Skeletal muscle cell (primary cell): ENCODE measurements at regions not wholly inside any gene's neighbourhood (a gene's known extent, or its start where the extent isn't known, plus 50 kb on each side); places are given as distances from the start of the nearest gene placed in this dataset.
"Not testable (repeated sequence)": the region's sequence is repeated elsewhere in the genome, so short reads cannot be mapped to it uniquely, and the experiment has no call there.

ENCODE experiments used
- DNase-seq: peaks from one replicate; pipeline ENCODE4 v3.0.0-alpha.2; 2010; ENCODE audit warnings: low read depth
- H3K4me3 ChIP-seq: 2 replicates; pipeline ENCODE4 v1.5.1; 2011; ENCODE audit warnings: low read depth, mild to moderate bottlenecking, control low read depth, low read length, moderate library complexity

DNA sequence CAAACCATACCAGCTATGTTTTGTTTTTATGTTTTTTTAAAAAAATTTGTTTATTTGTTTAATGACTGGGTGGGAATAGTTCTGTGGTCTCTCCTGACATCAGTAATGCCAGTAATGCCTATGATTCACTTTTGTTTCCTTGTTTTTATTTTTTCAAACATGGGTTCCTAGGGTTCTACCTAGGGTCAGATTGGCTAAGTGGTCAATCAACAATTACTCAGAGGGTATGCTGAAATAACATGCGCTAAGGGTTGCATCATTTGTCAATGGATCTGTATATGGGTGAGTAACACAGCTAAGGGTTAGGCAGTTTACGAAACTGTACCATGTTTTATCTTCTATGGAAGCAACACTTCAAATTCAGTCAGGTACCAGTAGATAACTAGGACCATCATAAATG is 583.8 kb upstream of the GJE1 start:
- DNase-seq = peak; percentile 52
- no peak overlapping the region for H3K4me3 ChIP-seq

DNA sequence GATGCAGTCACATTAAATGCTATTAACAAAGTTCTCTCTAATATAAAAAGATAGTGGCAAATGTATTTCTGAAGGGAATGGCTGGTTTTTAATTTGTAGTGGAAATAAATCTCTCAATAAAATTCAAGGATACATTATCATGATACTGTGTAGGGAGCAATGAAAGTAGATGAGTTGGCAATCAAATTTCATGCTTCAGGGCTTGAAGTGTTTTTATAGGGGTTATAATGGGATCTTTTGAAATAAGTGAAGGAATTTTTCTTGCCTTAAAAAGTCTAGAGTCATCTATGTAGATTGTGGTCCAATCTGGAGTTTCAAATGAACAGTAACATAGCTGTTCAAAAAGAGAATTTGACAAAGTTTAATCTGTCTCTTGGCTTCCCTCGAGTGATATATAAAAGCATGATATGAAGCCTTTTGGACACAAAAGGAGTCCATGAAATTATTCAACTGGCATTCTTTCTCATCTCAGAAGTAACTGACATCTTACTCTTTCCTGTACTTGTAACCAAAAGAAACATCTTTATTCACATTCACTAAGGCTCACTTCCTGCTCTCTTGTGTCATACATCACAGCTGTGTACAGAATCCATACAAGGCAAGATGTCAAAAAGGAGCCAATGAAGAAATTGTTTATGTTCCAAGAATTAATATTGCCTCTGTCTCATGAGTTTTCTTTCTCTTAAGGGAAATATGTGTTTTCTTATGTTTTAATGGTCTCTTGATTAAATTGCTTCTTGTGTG is 591.0 kb upstream of the GJE1 start:
- DNase-seq = no peak
- no peak overlapping the region for H3K4me3 ChIP-seq

DNA sequence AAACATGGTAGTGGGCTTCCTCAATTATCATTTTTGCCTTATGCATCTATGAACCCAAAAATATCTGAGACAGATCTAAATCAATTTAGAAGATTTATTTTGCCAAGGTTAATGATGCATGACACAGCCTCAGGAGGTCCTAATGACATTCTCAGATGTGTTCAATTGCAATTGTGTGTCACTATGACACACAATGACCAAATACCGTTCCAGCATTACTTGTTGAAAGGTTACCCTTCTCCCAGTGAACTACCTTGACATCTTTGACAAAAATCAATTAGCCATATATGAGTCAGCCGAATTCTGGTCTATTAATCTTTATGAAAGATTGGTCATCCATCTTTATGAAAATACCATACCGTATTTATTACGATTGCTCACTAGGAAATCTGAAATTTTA is 592.5 kb upstream of the GJE1 start:
- no peak for DNase-seq
- no peak overlapping the region for H3K4me3 ChIP-seq

DNA sequence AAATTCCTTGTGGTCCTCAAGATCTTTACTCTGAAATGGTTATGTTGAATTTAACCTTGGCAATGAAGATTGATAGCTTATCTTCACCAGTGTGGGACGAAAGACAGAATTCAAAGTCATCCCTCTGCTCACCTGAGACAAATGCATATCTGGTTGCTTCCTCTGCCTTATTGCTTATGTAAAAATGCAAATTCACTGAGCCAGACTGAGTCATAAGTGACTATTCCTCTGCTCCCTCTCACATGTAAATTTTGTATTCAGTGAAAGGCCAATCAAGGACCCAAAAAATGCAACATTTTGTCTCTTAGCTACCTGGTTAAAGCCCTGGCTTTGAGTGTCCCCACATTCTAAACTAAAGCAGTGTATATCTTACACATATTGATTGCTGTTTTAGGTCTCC is 593.1 kb upstream of the GJE1 start:
- H3K4me3 ChIP-seq = no peak overlapping the region

DNA sequence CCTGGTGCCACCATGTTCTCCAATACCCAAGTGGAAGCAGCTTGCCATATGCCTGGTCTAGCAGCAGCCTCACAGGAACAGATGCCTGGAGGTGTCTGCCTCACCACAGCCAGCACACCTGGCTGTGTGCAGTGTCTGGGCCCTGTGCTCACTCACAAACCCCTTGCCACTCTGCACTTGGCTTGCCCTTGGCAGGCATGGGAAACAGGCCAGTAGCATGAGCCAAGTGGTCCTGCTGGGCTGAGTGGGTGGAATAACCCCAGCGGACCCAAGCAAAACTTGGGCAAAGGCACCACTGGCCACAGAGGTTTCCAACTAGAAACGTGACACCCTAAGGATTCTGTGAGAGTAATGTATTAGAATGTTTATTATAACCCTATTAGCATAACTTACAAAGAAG is 600.5 kb upstream of the GJE1 start:
- DNase-seq = no peak
- H3K4me3 ChIP-seq = no peak overlapping the region

More for the DNA sequence above, 593.1 kb upstream of the GJE1 start:
- no peak for DNase-seq

DNA sequence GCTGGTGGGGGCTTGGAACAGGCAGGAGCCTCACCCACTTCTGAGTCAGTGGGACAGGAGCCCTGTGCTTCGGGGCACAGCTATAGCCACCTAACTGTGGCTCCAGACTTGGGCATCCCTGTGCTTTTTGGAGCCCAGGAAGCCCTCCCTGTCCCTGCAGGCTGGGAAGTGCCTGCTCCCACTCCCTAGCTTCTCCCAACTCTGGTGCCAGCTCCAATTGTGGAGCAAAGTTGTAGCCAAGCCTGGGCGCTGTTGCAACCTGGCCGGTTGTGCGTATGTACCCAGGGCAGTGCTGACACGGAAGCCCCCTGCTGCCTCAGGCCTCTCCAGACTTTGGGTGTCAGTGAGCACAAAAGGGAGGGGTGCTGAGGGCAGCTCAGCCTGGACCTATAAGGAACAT is 601.7 kb upstream of the GJE1 start:
- H3K4me3 ChIP-seq = no peak overlapping the region
- no peak for DNase-seq

- H3K4me3 ChIP-seq = no peak overlapping the region
- no peak for DNase-seq
Observed at GRCh38 chr6:141528596-141528995, 604.1 kb upstream of the GJE1 start.

DNA sequence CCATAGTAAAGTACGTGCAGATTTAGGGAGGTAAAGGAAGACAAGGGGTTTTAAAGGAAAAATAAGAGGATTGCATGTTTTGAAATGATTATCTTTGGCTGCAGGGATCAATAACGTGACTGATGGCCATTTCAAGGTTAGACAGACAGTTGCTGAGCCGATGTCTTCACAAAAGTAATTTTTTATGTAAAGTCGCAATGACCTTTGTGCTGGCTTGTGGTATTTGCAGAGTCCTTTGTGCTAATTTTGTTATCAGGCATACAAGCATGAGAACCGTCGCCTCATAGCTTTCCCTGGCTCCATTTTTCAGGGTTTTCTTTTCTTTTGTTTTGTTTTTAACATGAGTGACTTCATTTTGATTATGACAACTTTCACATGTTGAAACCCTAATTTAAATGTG is 605.7 kb upstream of the GJE1 start:
- no peak for DNase-seq
- H3K4me3 ChIP-seq = no peak overlapping the region

GRCh38 chr6:141521440-141521839 is 611.3 kb upstream of the GJE1 start:
- DNase-seq = no peak

DNA sequence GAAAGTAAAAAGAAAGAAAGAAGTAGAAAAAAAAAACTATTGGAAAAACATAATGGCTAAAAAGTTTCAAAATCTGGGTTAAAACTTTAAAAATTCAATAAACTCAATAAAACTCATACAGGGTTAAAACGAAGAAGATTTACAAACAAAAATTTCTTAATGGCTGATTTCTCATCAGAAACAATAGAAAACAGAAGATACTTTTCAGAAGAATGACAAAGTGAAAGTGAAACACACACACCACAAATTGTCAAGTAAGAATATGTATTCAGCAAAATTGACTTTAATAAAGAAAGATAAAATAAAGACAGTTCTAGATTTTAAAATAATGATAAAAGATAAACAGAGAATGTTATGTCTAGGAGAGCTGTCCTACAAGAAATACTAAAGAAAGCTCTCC is 618.9 kb upstream of the GJE1 start:
- no peak for DNase-seq

More at GRCh38 chr6:141521440-141521839, 611.3 kb upstream of the GJE1 start:
- H3K4me3 ChIP-seq = no peak overlapping the region

GRCh38 chr6:141510803-141511202 is 621.9 kb upstream of the GJE1 start:
- H3K4me3 ChIP-seq = no peak overlapping the region
- DNase-seq = no peak

More for the DNA sequence above, 618.9 kb upstream of the GJE1 start:
- no peak overlapping the region for H3K4me3 ChIP-seq

DNA sequence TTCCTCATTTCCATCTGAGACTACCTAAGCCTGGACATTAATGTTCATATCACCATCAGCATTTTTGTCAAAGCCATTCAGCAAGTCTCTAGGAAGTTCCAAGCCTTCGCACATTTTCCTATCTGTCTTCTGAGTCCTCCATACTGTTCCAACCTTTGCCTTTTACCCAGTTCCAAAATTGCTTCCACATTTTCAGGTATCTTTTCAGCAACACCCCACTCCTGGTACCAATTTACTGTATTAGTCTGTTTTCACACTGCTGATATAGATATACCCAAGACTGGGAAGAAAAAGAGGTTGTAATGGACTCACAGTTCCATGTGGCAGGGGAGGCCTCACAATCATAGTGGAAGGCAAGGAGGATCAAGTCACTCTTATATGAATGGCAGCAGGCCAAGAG is 626.7 kb upstream of the GJE1 start:
- H3K4me3 ChIP-seq, DNase-seq: not testable (repeated sequence)

GRCh38 chr6:141504318-141504717 is 628.4 kb upstream of the GJE1 start:
- not testable (repeated sequence) for DNase-seq, H3K4me3 ChIP-seq

DNA sequence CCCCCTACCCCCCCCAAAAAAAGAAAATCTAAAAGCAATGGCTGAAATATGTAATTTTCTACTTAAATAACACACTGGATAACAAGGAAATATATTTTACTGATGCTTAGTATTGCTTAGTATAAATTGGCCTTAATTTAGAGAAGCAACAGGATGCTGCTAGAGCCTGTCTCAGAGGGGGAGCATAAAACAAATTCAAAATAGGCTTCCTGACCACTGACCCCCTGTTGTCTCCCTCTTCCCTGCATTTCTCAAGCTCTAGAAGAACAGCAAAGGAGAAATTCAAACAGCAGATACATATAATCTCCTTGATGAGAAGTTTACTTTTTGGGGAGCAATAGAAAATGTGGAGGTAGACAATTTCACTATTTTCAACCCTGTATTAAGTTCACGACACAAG is 631.1 kb upstream of the GJE1 start:
- no peak overlapping the region for H3K4me3 ChIP-seq
- no peak for DNase-seq

DNA sequence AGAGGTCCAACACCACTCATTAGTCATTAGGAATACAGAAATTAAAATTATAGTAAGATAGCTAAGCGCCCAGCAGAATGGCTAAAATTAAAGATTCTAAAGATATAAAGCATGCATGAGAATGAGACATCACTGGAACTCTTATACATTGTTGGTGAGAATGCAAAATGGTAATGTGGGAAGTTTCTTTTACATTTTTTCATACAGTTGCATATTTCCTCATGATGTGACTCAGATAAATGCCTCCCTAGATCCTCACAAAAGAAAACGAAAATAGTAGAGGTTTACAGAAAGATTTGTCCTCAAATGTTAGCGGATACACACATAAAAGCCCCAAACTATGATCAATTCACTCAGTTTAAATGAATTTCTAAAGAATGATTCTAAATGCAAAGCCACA is 633.7 kb upstream of the GJE1 start:
- no peak for DNase-seq
- no peak overlapping the region for H3K4me3 ChIP-seq

DNA sequence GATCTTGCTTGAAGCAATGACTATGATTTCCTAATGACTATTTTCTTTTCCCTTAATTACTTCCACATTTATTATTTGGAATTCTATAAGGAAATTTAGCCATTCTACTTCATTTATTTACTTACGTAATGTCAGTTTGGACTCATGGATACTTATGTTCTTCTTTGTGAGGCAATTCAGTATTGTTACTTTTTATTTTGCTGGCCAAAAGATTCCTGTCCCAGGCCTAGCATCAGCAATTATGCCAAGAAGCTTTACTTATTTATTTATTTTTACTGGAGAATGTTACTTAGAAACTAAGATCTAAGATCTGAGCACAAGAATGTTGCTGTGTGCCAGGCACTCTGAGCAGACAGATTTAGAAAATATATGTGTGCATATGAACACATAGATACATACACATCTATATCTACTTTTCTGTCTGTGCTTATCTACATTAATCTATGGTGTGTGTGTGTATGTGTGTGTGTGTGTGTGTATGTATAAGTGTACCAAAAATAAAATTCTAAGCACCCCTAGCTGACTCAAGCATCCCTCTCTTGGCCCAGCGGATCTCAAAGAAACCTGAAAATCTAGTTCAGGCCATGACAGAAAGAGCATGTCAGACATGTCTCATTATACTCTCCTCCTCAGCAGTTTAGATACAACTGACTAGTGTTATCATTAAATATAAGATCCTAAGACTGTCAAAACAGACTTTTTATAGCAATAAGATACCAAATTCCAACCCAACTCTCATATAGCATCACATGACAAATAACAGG is 640.0 kb upstream of the GJE1 start:
- no peak for DNase-seq
- no peak overlapping the region for H3K4me3 ChIP-seq

- no peak for DNase-seq
- H3K4me3 ChIP-seq = no peak overlapping the region
Observed at GRCh38 chr6:141491684-141492083, 641.0 kb upstream of the GJE1 start.

GRCh38 chr6:141490982-141491381 is 641.7 kb upstream of the GJE1 start:
- no peak overlapping the region for H3K4me3 ChIP-seq
- no peak for DNase-seq

- H3K4me3 ChIP-seq = no peak overlapping the region
- peak; percentile 36 for DNase-seq
Observed at GRCh38 chr6:141488488-141488887, 644.2 kb upstream of the GJE1 start.

GRCh38 chr6:141486942-141487341 is 645.8 kb upstream of the GJE1 start:
- no peak for DNase-seq
- H3K4me3 ChIP-seq = no peak overlapping the region

- H3K4me3 ChIP-seq = no peak overlapping the region
- DNase-seq = no peak
Observed at GRCh38 chr6:141484711-141485110, 648.0 kb upstream of the GJE1 start.
